ENCODE measurements at regions not wholly inside any gene's neighbourhood (a gene's known extent, or its start where the extent isn't known, plus 50 kb on each side); places are given as distances from the start of the nearest gene placed in this dataset.

GRCh38 chrX:111597967-111598366 lies 83.0 kb upstream of the ALG13 start:
- Histone ChIP-seq H2BK120ac (ENCODE audit: low read depth, low read length) (no peak overlapping the region), H3K23ac (ENCODE audit: low read depth, low read length) (no peak overlapping the region), H4K20me1 (ENCODE audit: insufficient read depth, low read length) (no peaks in the 10 kb centered on the region), H3K56ac (ENCODE audit: extremely low read depth, insufficient read depth, low read length) (no peak overlapping the region), H3K79me1 (ENCODE audit: low read depth in 1 of 2, low read length in 2 of 2) (no peaks in the 10 kb centered on the region), H3K36me3 (ENCODE audit: control insufficient read depth, insufficient read depth, low read length) (no peaks in the 10 kb centered on the region), H3K4me1 (ENCODE audit: control insufficient read depth, insufficient read depth, low read length) (no peaks in the 10 kb centered on the region), H2BK5ac (ENCODE audit: low read depth, low read length, poor library complexity, severe bottlenecking) (no peak overlapping the region), H3K9me3 (ENCODE audit: control insufficient read depth, insufficient read depth, low read length) (no peaks in the 10 kb centered on the region), H4K91ac (ENCODE audit: insufficient read depth, low read depth, low read length) (no peak overlapping the region), H3K9me1 (ENCODE audit: insufficient read depth, low read length) (no peaks in the 10 kb centered on the region), H3K4me3 (ENCODE audit: insufficient read depth, low read depth, low read length) (no peak overlapping the region), H3K18ac (ENCODE audit: low read depth, low read length) (no peak overlapping the region), H4K5ac (ENCODE audit: low read depth, low read length) (no peak overlapping the region), H2AK9ac (replicated peaks; ENCODE audit: low read depth, low read length, poor library complexity) (no peak overlapping the region), H2AFZ (replicated peaks; ENCODE audit: low read length, poor library complexity) (no peak overlapping the region), H3K27me3 (ENCODE audit: control insufficient read depth, insufficient read depth, low read length) (no peaks in the 10 kb centered on the region; the same call in 1 of the 2 replicates), H2BK15ac (ENCODE audit: low read depth, low read length) (no peak overlapping the region), H3K14ac (replicated peaks; ENCODE audit: low read depth, low read length) (no peak overlapping the region), H2AK5ac (ENCODE audit: low read depth, low read length) (no peak overlapping the region), H3K4me2 (ENCODE audit: low read depth, low read length) (no peak overlapping the region), H3K4ac (ENCODE audit: low read depth, low read length) (no peak overlapping the region), H3K27ac (ENCODE audit: insufficient read depth, low read length) (no peak overlapping the region), H3K9ac (ENCODE audit: low read depth, low read length) (no peak overlapping the region), H2BK20ac (ENCODE audit: low read depth, low read length) (no peak overlapping the region), H4K8ac (ENCODE audit: low read depth in 2 of 2, low read length in 2 of 2) (no peak overlapping the region)
- no TSS peak for BruUV-seq (replicated peaks)
- 20% methylated on average over 1 of the region's 2 CpGs; no CpG with 5 or more reads in 1 of the 2 experiments for WGBS, 2 experiments (ENCODE audit: extremely low coverage in 2 of 2, insufficient read length in 1 of 2)
- POLR2A ChIA-PET (ENCODE audit: unreplicated experiment) = no interaction called here
- TF ChIP-seq MAFK (IDR thresholded peaks at IDR 0.05; ENCODE audit: low read depth, low read length) = no peak
- TF ChIP-seq BHLHE40 (IDR thresholded peaks at IDR 0.05; ENCODE audit: low read depth, low read length) = no peak
- no peak for TF ChIP-seq USF2 (IDR thresholded peaks at IDR 0.05; ENCODE audit: low read depth, low read length)
- TF ChIP-seq ELK1 (IDR thresholded peaks at IDR 0.05; ENCODE audit: borderline replicate concordance, low read depth, low read length) = no peak
- no peak for TF ChIP-seq RFX5 (IDR thresholded peaks at IDR 0.05; ENCODE audit: low read depth, low read length)
- no peak for TF ChIP-seq CHD1 (IDR thresholded peaks at IDR 0.05; ENCODE audit: low read depth, low read length)
- no peak for TF ChIP-seq RCOR1 (IDR thresholded peaks at IDR 0.05; ENCODE audit: insufficient replicate concordance, low read length)
- no peak for TF ChIP-seq RAD21 (IDR thresholded peaks at IDR 0.05; ENCODE audit: low read length)
- TF ChIP-seq NFE2L2 (IDR thresholded peaks at IDR 0.05; ENCODE audit: low read depth, low read length) = no peak
- TF ChIP-seq MAZ (IDR thresholded peaks at IDR 0.05; ENCODE audit: borderline replicate concordance, low read depth, low read length) = no peak
- no peak for TF ChIP-seq SMC3 (IDR thresholded peaks at IDR 0.05; ENCODE audit: low read depth, low read length)
- no peak for TF ChIP-seq CTCF (conservative IDR thresholded peaks at IDR 0.05; ENCODE audit: low read depth, low read length)
- TF ChIP-seq CEBPB (IDR thresholded peaks at IDR 0.05; ENCODE audit: low read depth, low read length) = no peak
- TF ChIP-seq FOS (IDR thresholded peaks at IDR 0.05; ENCODE audit: low read depth, low read length) = no peak
- dilution Hi-C loops (cut with HindIII; ENCODE audit: low sequenced_read_pairs, unreplicated experiment) = no loop called here
- DNase-seq (no peak), ATAC-seq (ENCODE audit: low read depth) (no peak)
- CTCF ChIA-PET = no interaction called here
- intact Hi-C loops (cut with micrococcal nuclease) = no loop called here
- in situ Hi-C loops (cut with MboI; ENCODE audit: low sequenced_read_pairs) = no loop called here

Measured in IMR-90 (cell line).